IMR-90 (cell line): ENCODE measurements at regions not wholly inside any gene's neighbourhood (a gene's known extent, or its start where the extent isn't known, plus 50 kb on each side); places are given as distances from the start of the nearest gene placed in this dataset.

ENCODE experiments used
- ATAC-seq: fragments of 200-7000 bp; cut with Tn5 transposase; 2 replicates; pipeline ENCODE4 v1.9.1; 2020; ENCODE audit warnings: low read depth, mild to moderate bottlenecking, moderate library complexity
- BruUV-seq: library from RNA; stranded (reverse); fragments of 400-500 nt; replicated peaks from 2 replicates; lab custom pipeline; 2021; lab: Mats Ljungman, UMichigan
- CTCF ChIA-PET: fragments of 300-600 bp; formaldehyde crosslinking; extraction: SDS; loops from one replicate; lab custom pipeline; 2021; ENCODE audit warnings: antibody characterized with exemption; lab: Yijun Ruan, JAX
- POLR2A ChIA-PET: fragments of 300-600 bp; sonication (Branson Sonifier 250); formaldehyde crosslinking; loops from one replicate; lab custom pipeline; 2022; ENCODE audit warnings: antibody characterized with exemption; ENCODE audit not compliant: unreplicated experiment; lab: Charles Lee
- DNase-seq: peaks from one replicate; pipeline ENCODE4 v3.0.0; 2013
- H2AFZ ChIP-seq: replicated peaks from 2 replicates; pipeline ENCODE3; 2013; ENCODE audit warnings: low read length, mild to moderate bottlenecking; ENCODE audit not compliant: poor library complexity
- H2AK5ac ChIP-seq: 2 replicates; pipeline ENCODE4 v1.6.1; 2013; ENCODE audit warnings: low read depth, low read length, inconsistent platforms
- H2AK9ac ChIP-seq: replicated peaks from 2 replicates; pipeline ENCODE3; 2013; ENCODE audit warnings: mild to moderate bottlenecking, low read depth, low read length, moderate library complexity; ENCODE audit not compliant: poor library complexity
- H2BK120ac ChIP-seq: 2 replicates; pipeline ENCODE4 v1.6.1; 2013; ENCODE audit warnings: low read depth, low read length, inconsistent platforms
- H2BK15ac ChIP-seq: 3 replicates; pipeline ENCODE4 v1.6.1; 2013; ENCODE audit warnings: low read depth, low read length, inconsistent platforms
- H2BK20ac ChIP-seq: 2 replicates; pipeline ENCODE4 v1.6.1; 2013; ENCODE audit warnings: low read depth, mild to moderate bottlenecking, inconsistent platforms, low read length, moderate library complexity
- H2BK5ac ChIP-seq: 2 replicates; pipeline ENCODE4 v1.6.1; 2013; ENCODE audit warnings: mild to moderate bottlenecking, low read depth, low read length, inconsistent platforms; ENCODE audit not compliant: poor library complexity, severe bottlenecking
- H3K14ac ChIP-seq: replicated peaks from 2 replicates; pipeline ENCODE4 v1.6.1; 2013; ENCODE audit warnings: low read depth, low read length, inconsistent platforms
- H3K18ac ChIP-seq: 2 replicates; pipeline ENCODE4 v1.6.1; 2013; ENCODE audit warnings: low read depth, low read length, control low read depth
- H3K23ac ChIP-seq: 2 replicates; pipeline ENCODE4 v1.6.1; 2013; ENCODE audit warnings: low read depth, low read length, inconsistent platforms
- H3K27ac ChIP-seq: 2 replicates; pipeline ENCODE4 v1.5.1; 2013; ENCODE audit warnings: mild to moderate bottlenecking, control low read depth, low read length; ENCODE audit not compliant: insufficient read depth
- H3K27me3 ChIP-seq: 2 replicates; pipeline ENCODE4 v1.6.1; 2013; ENCODE audit warnings: low read length; ENCODE audit not compliant: control insufficient read depth, insufficient read depth
- H3K36me3 ChIP-seq: 2 replicates; pipeline ENCODE4 v1.6.1; 2013; ENCODE audit warnings: low read length, mixed read lengths; ENCODE audit not compliant: control insufficient read depth, insufficient read depth
- H3K4ac ChIP-seq: 2 replicates; pipeline ENCODE4 v1.6.1; 2013; ENCODE audit warnings: low read depth, low read length, inconsistent platforms
- H3K4me1 ChIP-seq: 2 replicates; pipeline ENCODE4 v1.6.1; 2013; ENCODE audit warnings: low read length, mixed read lengths; ENCODE audit not compliant: control insufficient read depth, insufficient read depth
- H3K4me2 ChIP-seq: 2 replicates; pipeline ENCODE4 v1.6.1; 2013; ENCODE audit warnings: low read depth, mild to moderate bottlenecking, control low read depth, low read length, moderate library complexity
- H3K4me3 ChIP-seq: 2 replicates; pipeline ENCODE4 v1.5.1; 2013; ENCODE audit warnings: low read depth, mild to moderate bottlenecking, control low read depth, low read length, moderate library complexity; ENCODE audit not compliant: insufficient read depth
- H3K56ac ChIP-seq: 2 replicates; pipeline ENCODE4 v1.6.1; 2013; ENCODE audit warnings: low read length, inconsistent platforms; ENCODE audit not compliant: insufficient read depth; ENCODE audit errors: extremely low read depth
- H3K79me1 ChIP-seq, 2 experiments: 2 replicates each; pipeline ENCODE4 v1.6.1; 2013; ENCODE audit warnings: low read length in 2 of 2, inconsistent platforms in 1 of 2, low read depth in 1 of 2
- H3K9ac ChIP-seq: 2 replicates; pipeline ENCODE4 v1.6.1; 2013; ENCODE audit warnings: low read depth, low read length, control low read depth
- H3K9me1 ChIP-seq: 2 replicates; pipeline ENCODE4 v1.6.1; 2013; ENCODE audit warnings: low read length, inconsistent platforms; ENCODE audit not compliant: insufficient read depth
- H3K9me3 ChIP-seq: 2 replicates; pipeline ENCODE4 v1.6.1; 2013; ENCODE audit warnings: low read length; ENCODE audit not compliant: control insufficient read depth, insufficient read depth
- H4K20me1 ChIP-seq: 2 replicates; pipeline ENCODE4 v1.6.1; 2013; ENCODE audit warnings: low read length, inconsistent platforms; ENCODE audit not compliant: insufficient read depth
- H4K5ac ChIP-seq: 2 replicates; pipeline ENCODE4 v1.6.1; 2013; ENCODE audit warnings: mild to moderate bottlenecking, low read depth, low read length, control low read depth
- H4K8ac ChIP-seq, 2 experiments: 2 replicates each; pipeline ENCODE4 v1.6.1; 2013; ENCODE audit warnings: low read depth in 2 of 2, low read length in 2 of 2, control low read depth in 1 of 2, inconsistent platforms in 1 of 2
- H4K91ac ChIP-seq: 2 replicates; pipeline ENCODE4 v1.6.1; 2013; ENCODE audit warnings: low read depth, low read length, inconsistent platforms; ENCODE audit not compliant: insufficient read depth
- BHLHE40 ChIP-seq: fragments of 150-350 bp; IDR thresholded peaks from 2 replicates; pipeline ENCODE4 v1.6.1; 2016; ENCODE audit warnings: mild to moderate bottlenecking, low read depth, low read length
- RFX5 ChIP-seq: IDR thresholded peaks from 2 replicates; pipeline ENCODE4 v1.8.0; 2012; ENCODE audit warnings: low read depth, mild to moderate bottlenecking, low read length, moderate library complexity
- WGBS, 2 experiments: methylation state at CpG; one replicate each; pipeline versions ENCODE4 v1.1.5 to v1.1.7; 2013; ENCODE audit warnings: missing lambda C conversion rate in 2 of 2; ENCODE audit not compliant: insufficient read length in 1 of 2; ENCODE audit errors: extremely low coverage in 2 of 2; 5-methylcytosine and 5-hydroxymethylcytosine counted together
- dilution Hi-C: fragments of 300-500 bp; cut with HindIII; formaldehyde crosslinking; loops from one replicate; pipeline ENCODE4 v1.14.3; 2018; ENCODE audit warnings: low sequenced_read_pairs; ENCODE audit not compliant: unreplicated experiment
- in situ Hi-C: fragments of 300-500 bp; cut with MboI; formaldehyde crosslinking; loops from 3 replicates; pipeline ENCODE4 v1.14.3; 2019; ENCODE audit warnings: low sequenced_read_pairs, inconsistent platforms, mixed read lengths
- intact Hi-C: fragments of 100-400 bp; cut with micrococcal nuclease; formaldehyde crosslinking; loops from 2 replicates; pipeline ENCODE4 v1.10.0; 2022

DNA sequence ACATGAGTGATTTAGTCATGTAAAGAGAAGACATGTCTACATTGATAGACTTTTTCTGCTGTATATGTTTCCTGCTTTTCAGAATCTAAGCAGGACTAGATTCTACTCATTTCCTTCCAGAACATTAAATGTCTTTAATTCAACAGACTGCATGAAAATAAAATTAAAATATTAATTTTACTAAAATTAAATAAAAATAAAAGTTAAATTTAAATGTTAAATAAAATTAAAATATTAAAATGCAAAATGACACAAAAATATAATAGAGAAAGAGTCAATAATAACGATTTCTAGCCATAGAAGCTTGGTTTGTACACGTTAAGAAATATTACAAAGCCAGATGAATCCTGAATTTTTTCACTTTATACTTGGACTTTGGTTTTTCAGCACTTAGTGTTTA, 552.8 kb upstream of the NR5A2 start:
- H3K4me2 ChIP-seq: no peak overlapping the region
- H2AFZ ChIP-seq: no peak overlapping the region
- no peak overlapping the region for H4K91ac ChIP-seq
- H2AK9ac ChIP-seq: no peak overlapping the region
- POLR2A ChIA-PET: no interaction called here
- no peaks in the 10 kb centered on the region for H4K20me1 ChIP-seq
- DNase-seq (no peak), ATAC-seq (no peak)
- in situ Hi-C loops: loop anchor here (25.0 kb wide), 1 partner anchor 712 kb away; no protein-coding TSS in a partner anchor
- H3K4ac ChIP-seq: no peak overlapping the region
- no peak overlapping the region for H2BK5ac ChIP-seq
- WGBS, 2 experiments: no CpG with 5 or more reads among the region's 2 CpGs
- no peak for TF ChIP-seq RFX5
- TF ChIP-seq BHLHE40: no peak
- H3K9me3 ChIP-seq: no peaks in the 10 kb centered on the region
- no peak overlapping the region for H3K23ac ChIP-seq
- no peak overlapping the region for H3K56ac ChIP-seq
- BruUV-seq: no TSS peak
- CTCF ChIA-PET: interaction anchor here (2.2 kb wide), 1 partner anchor 11 kb away, joined by 8 read pairs; no protein-coding TSS in a partner anchor
- H3K4me1 ChIP-seq: no peaks in the 10 kb centered on the region
- H3K27ac ChIP-seq: no peak overlapping the region
- no peaks in the 10 kb centered on the region for H3K36me3 ChIP-seq
- no peaks in the 10 kb centered on the region for H3K79me1 ChIP-seq
- H3K9me1 ChIP-seq: no peaks in the 10 kb centered on the region
- H3K18ac ChIP-seq: no peak overlapping the region
- H2BK20ac ChIP-seq: no peak overlapping the region
- H2AK5ac ChIP-seq: no peak overlapping the region
- dilution Hi-C loops: no loop called here
- no peaks in the 10 kb centered on the region for H3K27me3 ChIP-seq
- H2BK15ac ChIP-seq: no peak overlapping the region
- H4K8ac ChIP-seq: no peak overlapping the region
- H3K9ac ChIP-seq: no peak overlapping the region
- H2BK120ac ChIP-seq: no peak overlapping the region
- H3K14ac ChIP-seq: no peak overlapping the region
- H4K5ac ChIP-seq: no peak overlapping the region
- intact Hi-C loops: no loop called here
- no peak overlapping the region for H3K4me3 ChIP-seq
